CD4-positive, alpha-beta T cell (primary cell): ENCODE measurements at regions not wholly inside any gene's neighbourhood (a gene's known extent, or its start where the extent isn't known, plus 50 kb on each side); places are given as distances from the start of the nearest gene placed in this dataset.
"Not testable (repeated sequence)": the region's sequence is repeated elsewhere in the genome, so short reads cannot be mapped to it uniquely, and the experiment has no call there.

Experiments
- ATAC-seq: fragments of 200-7000 bp; cut with Tn5 transposase; one replicate; pipeline ENCODE4 v1.10.0; 2022; ENCODE audit warnings: mild to moderate bottlenecking; ENCODE audit not compliant: poor library complexity
- CTCF ChIA-PET: fragments of 350-600 bp; sonication (Branson Sonifier 250); formaldehyde crosslinking; loops from one replicate; lab custom pipeline; 2021; ENCODE audit warnings: antibody characterized with exemption, inconsistent platforms; lab: Charles Lee
- POLR2A ChIA-PET: fragments of 350-600 bp; sonication (Branson Sonifier 250); formaldehyde crosslinking; loops from one replicate; lab custom pipeline; 2021; ENCODE audit warnings: antibody characterized with exemption, inconsistent platforms; lab: Charles Lee
- DNase-seq, 14 experiments: peaks; one replicate each; pipeline ENCODE4 v3.0.0-alpha.2; 2013 to 2020; ENCODE audit warnings: mixed read lengths in 2 of 14
- H3K27ac ChIP-seq, 2 donors: one replicate each; pipeline versions ENCODE4 v1.5.1 to v1.7.0; 2013; ENCODE audit warnings: low read length in 2 of 2, low read depth in 1 of 2, mild to moderate bottlenecking in 1 of 2
- H3K27me3 ChIP-seq, 2 experiments: 1 replicate in 1 of 2; 2 replicates in 1 of 2; pipeline versions ENCODE4 v1.6.1 to v1.7.0; 2013; ENCODE audit warnings: low read length in 2 of 2, control low read depth in 1 of 2, mild to moderate bottlenecking in 1 of 2, moderate library complexity in 1 of 2; ENCODE audit not compliant: insufficient read depth in 2 of 2, control insufficient read depth in 1 of 2
- H3K36me3 ChIP-seq: one replicate; pipeline ENCODE4 v1.6.1; 2013; ENCODE audit warnings: low read length, control low read depth; ENCODE audit not compliant: insufficient read depth
- H3K4me1 ChIP-seq: one replicate; pipeline ENCODE4 v1.6.1; 2013; ENCODE audit warnings: low read length, control low read depth; ENCODE audit not compliant: insufficient read depth
- H3K4me3 ChIP-seq: one replicate; pipeline ENCODE4 v1.5.1; 2013; ENCODE audit warnings: mild to moderate bottlenecking, low read length, moderate library complexity
- H3K9me3 ChIP-seq, 2 experiments: 1 replicate in 1 of 2; 2 replicates in 1 of 2; pipeline versions ENCODE4 v1.6.1 to v1.7.0; 2013; ENCODE audit warnings: low read length in 2 of 2, mild to moderate bottlenecking in 2 of 2, control low read depth in 1 of 2, moderate library complexity in 1 of 2; ENCODE audit not compliant: control insufficient read depth in 1 of 2, insufficient read depth in 1 of 2
- H3K27ac Mint-ChIP-seq: one replicate; pipeline ENCODE4 v1.8.0; 2020; ENCODE audit warnings: mixed read lengths
- H3K27me3 Mint-ChIP-seq: one replicate; pipeline ENCODE4 v1.8.0; 2021; ENCODE audit warnings: mixed read lengths
- H3K36me3 Mint-ChIP-seq: one replicate; pipeline ENCODE4 v1.8.0; 2021; ENCODE audit warnings: low read depth, mixed read lengths
- H3K4me1 Mint-ChIP-seq: one replicate; pipeline ENCODE4 v1.8.0; 2021; ENCODE audit warnings: low read depth, mixed read lengths
- H3K4me3 Mint-ChIP-seq: one replicate; pipeline ENCODE4 v1.8.0; 2020; ENCODE audit warnings: mild to moderate bottlenecking, mixed read lengths
- H3K9me3 Mint-ChIP-seq: one replicate; pipeline ENCODE4 v1.8.0; 2020; ENCODE audit warnings: mixed read lengths
- intact Hi-C, 2 experiments: fragments of 100-400 bp; cut with DNase I in 1 of 2; cut with micrococcal nuclease in 1 of 2; formaldehyde crosslinking; loops; one replicate each; pipeline versions ENCODE4 v1.15.1 to v1.9.0; 2023 to 2025; cut with DNase I, micrococcal nuclease
- TF ChIP-seq, protein P1 (sequence below): fragments of 200-600 bp; IDR thresholded peaks from one replicate; pipeline ENCODE4 v1.8.0; 2022; ENCODE audit warnings: antibody characterized with exemption, mild to moderate bottlenecking

DNA sequence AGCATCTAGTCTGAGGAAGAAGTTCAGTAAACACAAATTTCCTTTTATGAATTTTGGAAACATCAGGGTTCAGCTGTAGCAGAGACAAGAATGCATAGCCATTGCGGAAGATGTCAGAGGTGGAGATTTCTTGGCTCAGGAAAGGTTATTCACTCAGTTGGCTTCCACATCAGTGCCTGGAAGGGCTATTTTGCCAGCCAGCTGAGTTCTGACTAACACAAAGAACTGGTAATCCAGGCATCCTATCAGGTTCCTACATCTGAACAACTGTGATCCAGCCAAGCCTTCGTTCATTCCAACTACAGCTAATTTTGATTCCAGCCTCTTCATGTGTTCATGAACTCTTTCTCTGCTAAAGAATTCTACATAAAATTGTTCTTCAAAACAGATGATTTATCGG lies 965.6 kb downstream of the XPNPEP1 start:
- Mint-ChIP-seq H3K36me3 (no peaks in the 10 kb centered on the region), H3K4me1 (no peaks in the 10 kb centered on the region)
- CTCF ChIA-PET, result no interaction called here

DNA sequence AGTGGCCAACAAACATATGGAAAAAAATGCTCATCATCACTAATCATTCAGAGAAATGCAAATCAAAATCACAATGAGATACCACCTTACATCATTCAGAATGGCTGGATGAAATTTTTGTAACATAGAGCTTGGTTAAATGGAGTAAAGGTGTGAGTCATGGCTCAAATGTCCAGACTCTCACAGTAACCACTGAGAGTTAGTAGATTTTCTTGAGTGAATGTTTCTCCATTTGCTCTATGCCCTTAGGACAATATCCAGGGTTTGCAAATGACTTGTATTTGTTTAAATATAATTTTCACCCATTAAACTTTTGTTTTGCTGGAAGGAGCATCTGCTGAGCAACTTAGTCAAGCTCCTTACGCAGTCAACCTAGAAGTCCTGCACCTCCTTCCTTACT lies 967.2 kb downstream of the XPNPEP1 start:
- DNase-seq (no peak), ATAC-seq (no peak)
- Mint-ChIP-seq H3K27me3 (no peaks in the 10 kb centered on the region), H3K4me1 (no peaks in the 10 kb centered on the region), H3K27ac (no peak overlapping the region), H3K36me3 (no peaks in the 10 kb centered on the region), H3K9me3 (peaks cover 19% of the 10 kb centered on the region), H3K4me3 (no peak overlapping the region)
- Histone ChIP-seq H3K4me3 (no peak overlapping the region), H3K9me3 (peaks cover 0 to 12% of the 10 kb centered on the region in 2 experiments), H3K27ac (no peak overlapping the region), H3K27me3 (no peaks in the 10 kb centered on the region), H3K36me3 (no peaks in the 10 kb centered on the region), H3K4me1 (no peaks in the 10 kb centered on the region)
- TF ChIP-seq, protein P1, sequence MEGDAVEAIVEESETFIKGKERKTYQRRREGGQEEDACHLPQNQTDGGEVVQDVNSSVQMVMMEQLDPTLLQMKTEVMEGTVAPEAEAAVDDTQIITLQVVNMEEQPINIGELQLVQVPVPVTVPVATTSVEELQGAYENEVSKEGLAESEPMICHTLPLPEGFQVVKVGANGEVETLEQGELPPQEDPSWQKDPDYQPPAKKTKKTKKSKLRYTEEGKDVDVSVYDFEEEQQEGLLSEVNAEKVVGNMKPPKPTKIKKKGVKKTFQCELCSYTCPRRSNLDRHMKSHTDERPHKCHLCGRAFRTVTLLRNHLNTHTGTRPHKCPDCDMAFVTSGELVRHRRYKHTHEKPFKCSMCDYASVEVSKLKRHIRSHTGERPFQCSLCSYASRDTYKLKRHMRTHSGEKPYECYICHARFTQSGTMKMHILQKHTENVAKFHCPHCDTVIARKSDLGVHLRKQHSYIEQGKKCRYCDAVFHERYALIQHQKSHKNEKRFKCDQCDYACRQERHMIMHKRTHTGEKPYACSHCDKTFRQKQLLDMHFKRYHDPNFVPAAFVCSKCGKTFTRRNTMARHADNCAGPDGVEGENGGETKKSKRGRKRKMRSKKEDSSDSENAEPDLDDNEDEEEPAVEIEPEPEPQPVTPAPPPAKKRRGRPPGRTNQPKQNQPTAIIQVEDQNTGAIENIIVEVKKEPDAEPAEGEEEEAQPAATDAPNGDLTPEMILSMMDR, result no peak
- CTCF ChIA-PET, result no interaction called here
- POLR2A ChIA-PET, result no interaction called here
- intact Hi-C loops, result no loop called here

More for the DNA sequence above, 965.6 kb downstream of the XPNPEP1 start:
- peaks cover 17% of the 10 kb centered on the region for H3K9me3 Mint-ChIP-seq
- TF ChIP-seq, protein P1, result no peak
- DNase-seq (no peak), ATAC-seq (no peak)
- intact Hi-C loops, result no loop called here
- Histone ChIP-seq H3K4me1 (no peaks in the 10 kb centered on the region), H3K9me3 (peaks cover 0 to 12% of the 10 kb centered on the region in 2 experiments), H3K4me3 (no peak overlapping the region), H3K27me3 (no peaks in the 10 kb centered on the region), H3K27ac (no peak overlapping the region), H3K36me3 (no peaks in the 10 kb centered on the region)
- H3K4me3 Mint-ChIP-seq, result no peak overlapping the region
- POLR2A ChIA-PET, result no interaction called here
- H3K27ac Mint-ChIP-seq, result no peak overlapping the region
- no peaks in the 10 kb centered on the region for H3K27me3 Mint-ChIP-seq

DNA sequence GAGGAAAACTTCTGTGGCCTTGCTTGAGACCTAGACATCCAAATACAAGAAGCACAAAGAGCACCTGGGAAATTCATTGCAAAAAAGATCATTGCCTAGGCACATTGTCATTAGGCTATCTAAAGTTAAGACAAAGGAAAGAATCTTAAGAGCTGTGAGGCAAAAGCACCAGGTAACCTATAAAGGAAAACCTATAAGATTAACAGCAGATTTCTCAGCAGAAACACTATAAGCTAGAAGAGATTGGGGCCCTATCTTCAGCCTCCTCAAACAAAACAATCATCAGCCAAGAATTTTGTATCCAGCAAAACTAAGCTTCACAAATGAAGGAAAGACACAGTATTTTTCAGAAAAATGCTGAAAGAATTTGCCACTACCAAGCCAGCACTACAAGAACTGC lies 1003.3 kb downstream of the XPNPEP1 start:
- H3K4me1 ChIP-seq, H3K4me3 ChIP-seq, H3K36me3 Mint-ChIP-seq, H3K27me3 Mint-ChIP-seq, H3K27ac ChIP-seq, H3K9me3 ChIP-seq, DNase-seq, H3K36me3 ChIP-seq, H3K4me1 Mint-ChIP-seq, POLR2A ChIA-PET, CTCF ChIA-PET, ATAC-seq, H3K27ac Mint-ChIP-seq, intact Hi-C loops, H3K4me3 Mint-ChIP-seq, H3K27me3 ChIP-seq: not testable (repeated sequence)
- H3K9me3 Mint-ChIP-seq, result peaks cover 17% of the 10 kb centered on the region

DNA sequence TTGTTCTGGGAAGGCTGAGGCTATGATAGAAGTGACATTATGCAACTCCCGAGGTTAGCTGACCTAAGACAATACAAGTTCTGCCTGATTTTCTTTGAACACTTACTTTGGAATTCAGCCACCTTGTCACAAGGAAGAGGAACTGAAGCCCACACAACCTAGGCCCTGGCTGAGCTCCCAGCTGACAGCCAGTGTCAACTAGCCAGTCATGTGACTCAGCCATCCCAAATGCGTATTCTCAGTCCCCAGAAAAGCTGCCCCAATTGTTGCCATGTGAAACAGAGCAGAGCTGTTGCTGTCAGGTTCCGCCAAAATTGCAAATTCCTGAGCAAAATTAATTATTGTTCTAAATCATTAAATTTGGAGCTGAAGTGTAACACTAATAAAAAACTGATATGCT lies 1010.0 kb downstream of the XPNPEP1 start:
- ATAC-seq (no peak), DNase-seq (no peak)
- Histone ChIP-seq H3K9me3 (peaks cover 0 to 9% of the 10 kb centered on the region in 2 experiments), H3K36me3 (no peaks in the 10 kb centered on the region), H3K27ac (no peak overlapping the region), H3K4me1 (no peaks in the 10 kb centered on the region), H3K27me3 (peaks cover 5 to 6% of the 10 kb centered on the region in 2 experiments), H3K4me3 (no peak overlapping the region)
- no peak overlapping the region for H3K27ac Mint-ChIP-seq
- no peaks in the 10 kb centered on the region for H3K4me1 Mint-ChIP-seq
- intact Hi-C loops, result no loop called here
- TF ChIP-seq, protein P1, result no peak
- peaks cover 6% of the 10 kb centered on the region for H3K27me3 Mint-ChIP-seq
- H3K4me3 Mint-ChIP-seq, result no peak overlapping the region
- H3K36me3 Mint-ChIP-seq, result no peaks in the 10 kb centered on the region
- ChIA-PET CTCF (no interaction called here), POLR2A (no interaction called here)
- peaks cover 5% of the 10 kb centered on the region for H3K9me3 Mint-ChIP-seq
